BJ (cell line): ENCODE measurements at regions not wholly inside any gene's neighbourhood (a gene's known extent, or its start where the extent isn't known, plus 50 kb on each side); places are given as distances from the start of the nearest gene placed in this dataset.

Experiments
- CTCF ChIA-PET: fragments of 350-600 bp; formaldehyde crosslinking; extraction: SDS; loops from one replicate; lab custom pipeline; 2021; ENCODE audit warnings: antibody characterized with exemption, inconsistent platforms; lab: Yijun Ruan, JAX
- POLR2A ChIA-PET: fragments of 300-600 bp; sonication (Branson Sonifier 250); formaldehyde crosslinking; extraction: SDS; loops from one replicate; lab custom pipeline; 2021; ENCODE audit warnings: antibody characterized with exemption; lab: Charles Lee
- DNase-seq: peaks from one replicate; pipeline ENCODE4 v3.0.0-alpha.2; 2011; ENCODE audit warnings: low read depth
- H3K27me3 ChIP-seq: 2 replicates; pipeline ENCODE4 v1.6.0; 2011; ENCODE audit warnings: low read length; ENCODE audit not compliant: control insufficient read depth, insufficient read depth
- H3K36me3 ChIP-seq: 2 replicates; pipeline ENCODE4 v1.5.1; 2011; ENCODE audit warnings: low read length; ENCODE audit not compliant: control insufficient read depth, insufficient read depth
- H3K4me3 ChIP-seq: 2 replicates; pipeline ENCODE4 v1.5.1; 2011; ENCODE audit warnings: low read depth, mild to moderate bottlenecking, control low read depth, low read length
- CTCF ChIP-seq: IDR thresholded peaks from 2 replicates; pipeline ENCODE4 v1.5.1; 2011; ENCODE audit warnings: low read depth, mild to moderate bottlenecking, control low read depth, inconsistent platforms, low read length, moderate library complexity; ENCODE audit not compliant: insufficient read depth

GRCh38 chr12:114949058-114949820 lies 265.3 kb upstream of the TBX3 start:
- ChIA-PET POLR2A (no interaction called here), CTCF (interaction anchor here (1.1 to 1.2 kb wide), 2 partner anchors 10 to 16 kb away, joined by 3 read pairs; no protein-coding TSS in a partner anchor)
- no peak for TF ChIP-seq CTCF
- DNase-seq: no peak
- Histone ChIP-seq H3K4me3 (no peak overlapping the region), H3K27me3 (no peaks in the 10 kb centered on the region), H3K36me3 (no peaks in the 10 kb centered on the region)

DNA sequence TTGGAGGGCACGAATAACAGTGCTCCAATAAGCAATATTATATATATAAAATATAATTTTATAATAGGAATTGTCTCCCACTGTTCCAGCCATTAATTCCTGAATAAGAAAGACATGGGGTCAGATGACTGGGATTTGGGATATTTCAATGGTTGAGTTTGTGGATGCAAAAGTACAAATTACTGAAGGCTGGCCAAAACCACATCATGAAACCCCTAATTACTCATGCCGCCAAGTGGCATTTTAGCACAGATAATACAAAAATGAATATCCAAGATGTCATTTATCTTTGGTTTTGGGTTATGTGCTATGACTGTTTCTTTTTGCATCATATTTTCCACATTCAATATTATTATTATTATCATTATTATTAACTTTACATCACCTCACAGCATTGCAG lies 261.4 kb upstream of the TBX3 start:
- Histone ChIP-seq H3K27me3 (no peaks in the 10 kb centered on the region), H3K36me3 (no peaks in the 10 kb centered on the region), H3K4me3 (no peak overlapping the region)
- no peak for TF ChIP-seq CTCF
- DNase-seq: no peak
- ChIA-PET POLR2A (no interaction called here), CTCF (no interaction called here)

DNA sequence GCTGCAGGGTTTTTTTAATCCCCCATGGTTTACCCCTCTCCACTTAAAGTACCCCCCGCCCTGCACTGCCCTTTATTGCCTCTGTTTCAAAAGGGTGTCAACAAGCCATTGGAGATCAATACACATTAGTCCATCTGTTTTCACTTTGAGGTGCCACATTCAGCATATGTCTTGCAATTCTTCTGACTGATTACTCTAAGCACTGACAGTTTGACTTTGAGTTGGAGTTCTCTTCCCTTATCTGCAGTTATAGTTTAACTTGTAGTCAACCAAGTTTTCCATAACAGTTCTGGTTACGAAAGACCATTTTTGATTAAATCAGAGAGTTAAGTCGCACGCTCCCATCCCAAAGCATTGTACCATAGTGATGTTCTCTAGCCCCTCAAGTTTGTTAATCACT lies 260.8 kb upstream of the TBX3 start:
- ChIA-PET CTCF (no interaction called here), POLR2A (no interaction called here)
- H3K4me3 ChIP-seq: no peak overlapping the region
- no peak for TF ChIP-seq CTCF
- no peaks in the 10 kb centered on the region for H3K27me3 ChIP-seq
- DNase-seq: no peak
- no peaks in the 10 kb centered on the region for H3K36me3 ChIP-seq

DNA sequence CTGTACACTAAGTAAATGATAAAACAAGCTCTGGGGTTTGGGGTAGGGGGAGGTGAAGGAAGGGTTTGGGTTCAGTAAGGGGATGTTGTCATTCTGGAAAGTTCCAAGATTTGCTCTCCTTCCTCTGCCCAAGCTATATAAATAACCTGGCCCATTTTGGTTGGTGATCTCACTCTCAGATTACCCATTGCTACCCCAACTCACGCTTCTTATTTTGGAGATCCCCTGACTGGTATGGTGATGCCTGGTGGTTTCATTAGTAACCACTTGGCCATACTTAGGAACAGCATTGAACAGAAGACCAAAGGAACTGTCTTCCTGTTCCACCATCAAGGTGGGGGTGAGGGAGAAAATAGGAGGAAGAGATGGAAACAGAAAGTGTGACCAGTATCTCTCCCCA lies 259.6 kb upstream of the TBX3 start:
- Histone ChIP-seq H3K36me3 (no peaks in the 10 kb centered on the region), H3K27me3 (no peaks in the 10 kb centered on the region), H3K4me3 (no peak overlapping the region)
- TF ChIP-seq CTCF: no peak
- no peak for DNase-seq
- CTCF ChIA-PET: no interaction called here
- POLR2A ChIA-PET: no interaction called here

DNA sequence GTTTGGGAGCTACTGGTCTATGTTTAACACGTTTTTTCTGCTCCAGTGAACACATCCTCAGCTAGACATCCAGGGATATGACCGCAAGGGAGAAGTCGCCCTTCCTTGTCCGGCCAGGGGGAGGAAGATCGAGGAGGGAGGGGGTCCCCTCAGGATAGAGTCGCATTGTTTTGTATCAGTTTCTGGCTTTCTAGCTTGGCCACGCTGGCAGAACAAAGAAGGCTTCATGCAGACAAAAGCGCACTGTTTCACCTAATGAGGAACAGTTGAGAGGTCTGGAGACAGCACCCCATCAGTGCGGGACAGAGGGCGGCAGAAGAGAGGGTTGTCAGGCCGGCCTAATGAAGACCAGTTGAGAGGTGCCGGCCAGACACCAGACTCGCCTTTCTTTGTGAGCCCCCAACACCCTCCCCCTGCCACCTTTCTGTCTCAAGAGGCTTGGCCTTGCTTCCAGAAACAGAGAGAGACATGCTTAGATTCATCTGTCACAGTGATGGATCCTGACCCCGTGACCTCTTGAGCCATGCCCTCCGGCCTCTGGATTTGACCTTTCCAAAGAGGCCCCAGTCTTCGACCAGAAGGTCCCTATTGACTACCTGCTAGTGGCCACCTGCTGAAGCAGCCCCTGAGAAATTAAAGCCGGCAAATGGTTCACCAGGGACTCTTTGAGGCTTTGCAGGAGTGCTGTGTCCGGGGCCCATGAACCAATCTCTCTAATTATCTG lies 254.7 kb upstream of the TBX3 start:
- CTCF ChIA-PET: no interaction called here

More for the DNA sequence above, 254.7 kb upstream of the TBX3 start:
- no peak for TF ChIP-seq CTCF
- Histone ChIP-seq H3K36me3 (no peaks in the 10 kb centered on the region), H3K4me3 (no peak overlapping the region), H3K27me3 (no peaks in the 10 kb centered on the region)
- POLR2A ChIA-PET: no interaction called here
- no peak for DNase-seq
